ENCODE measurements at regions not wholly inside any gene's neighbourhood (a gene's known extent, or its start where the extent isn't known, plus 50 kb on each side); places are given as distances from the start of the nearest gene placed in this dataset.

DNA sequence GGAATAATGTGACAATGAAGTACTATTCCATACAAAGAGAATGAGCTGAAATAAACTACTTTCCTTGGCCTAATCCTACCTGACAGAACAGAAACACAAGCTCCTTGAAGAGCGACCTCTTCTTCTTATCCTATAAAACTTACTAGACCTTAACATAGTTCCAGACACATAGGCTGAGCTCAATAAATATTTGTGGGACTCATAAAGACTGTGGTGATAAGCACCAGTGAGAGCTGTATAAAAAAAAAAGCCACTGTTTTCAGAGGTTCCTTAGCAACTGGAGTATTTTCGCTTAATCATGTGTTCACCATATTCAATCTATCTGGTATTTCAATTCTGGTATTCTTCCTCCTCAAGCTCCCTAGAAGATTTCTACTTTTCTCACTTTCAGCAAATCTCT is 1129.6 kb downstream of the STPG2 start:
- TF ChIP-seq, protein P1, sequence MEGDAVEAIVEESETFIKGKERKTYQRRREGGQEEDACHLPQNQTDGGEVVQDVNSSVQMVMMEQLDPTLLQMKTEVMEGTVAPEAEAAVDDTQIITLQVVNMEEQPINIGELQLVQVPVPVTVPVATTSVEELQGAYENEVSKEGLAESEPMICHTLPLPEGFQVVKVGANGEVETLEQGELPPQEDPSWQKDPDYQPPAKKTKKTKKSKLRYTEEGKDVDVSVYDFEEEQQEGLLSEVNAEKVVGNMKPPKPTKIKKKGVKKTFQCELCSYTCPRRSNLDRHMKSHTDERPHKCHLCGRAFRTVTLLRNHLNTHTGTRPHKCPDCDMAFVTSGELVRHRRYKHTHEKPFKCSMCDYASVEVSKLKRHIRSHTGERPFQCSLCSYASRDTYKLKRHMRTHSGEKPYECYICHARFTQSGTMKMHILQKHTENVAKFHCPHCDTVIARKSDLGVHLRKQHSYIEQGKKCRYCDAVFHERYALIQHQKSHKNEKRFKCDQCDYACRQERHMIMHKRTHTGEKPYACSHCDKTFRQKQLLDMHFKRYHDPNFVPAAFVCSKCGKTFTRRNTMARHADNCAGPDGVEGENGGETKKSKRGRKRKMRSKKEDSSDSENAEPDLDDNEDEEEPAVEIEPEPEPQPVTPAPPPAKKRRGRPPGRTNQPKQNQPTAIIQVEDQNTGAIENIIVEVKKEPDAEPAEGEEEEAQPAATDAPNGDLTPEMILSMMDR (IDR thresholded peaks at IDR 0.05): no peak
- TF ChIP-seq POLR2A (IDR thresholded peaks at IDR 0.05): no peak
